ENCODE measurements at regions not wholly inside any gene's neighbourhood (a gene's known extent, or its start where the extent isn't known, plus 50 kb on each side); places are given as distances from the start of the nearest gene placed in this dataset.
A peak's percentile ranks its signal among the peaks of the same experiment; 100 is the strongest.
"Not testable (repeated sequence)": the region's sequence is repeated elsewhere in the genome, so short reads cannot be mapped to it uniquely, and the experiment has no call there.

DNA sequence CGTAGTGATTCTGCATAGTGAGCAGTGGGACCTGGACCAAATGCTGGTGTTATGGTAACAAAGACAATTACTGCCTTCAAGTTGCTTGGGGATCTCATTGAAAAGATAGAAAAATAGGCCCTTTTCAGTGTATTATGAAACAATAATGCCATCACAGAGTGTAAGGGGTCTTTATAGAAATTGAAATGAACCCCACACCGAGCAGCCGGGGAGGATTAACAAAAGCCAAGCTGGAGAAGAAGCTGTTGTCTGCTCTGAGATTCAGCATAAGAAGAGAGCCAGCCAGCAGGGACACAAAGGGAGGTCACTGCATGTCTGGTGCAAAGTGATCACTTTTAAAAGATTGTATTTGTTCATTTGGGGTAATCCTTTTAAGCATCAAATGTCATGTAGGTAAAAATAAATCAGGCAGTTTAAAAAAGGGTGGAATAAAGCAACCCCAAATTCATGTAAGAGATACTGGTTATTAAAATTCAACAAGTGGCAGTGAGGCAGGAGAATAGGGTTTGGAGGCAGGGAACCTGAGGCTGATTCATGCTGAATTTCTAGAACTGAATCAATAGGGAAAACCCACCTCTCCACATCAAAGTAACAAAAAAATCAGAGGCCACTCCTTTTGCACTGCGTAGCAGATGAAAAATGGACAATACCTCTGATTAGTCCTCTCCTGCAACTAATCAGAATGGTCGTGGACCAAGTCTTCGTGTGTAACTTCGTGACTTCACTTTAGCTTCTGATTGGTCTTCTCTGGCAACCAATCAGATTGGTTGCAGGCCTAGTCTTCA lies 1548.3 kb upstream of the SLC10A2 start:
- no peak for ATAC-seq
- H3K36me3 ChIP-seq (ENCODE audit: low read depth): no peaks in the 10 kb centered on the region
- H3K4me1 ChIP-seq (ENCODE audit: low read depth): no peaks in the 10 kb centered on the region
- intact Hi-C loops (cut with DNase I, micrococcal nuclease): no loop called here
- DNase-seq: no peak
- TF ChIP-seq, protein P1, sequence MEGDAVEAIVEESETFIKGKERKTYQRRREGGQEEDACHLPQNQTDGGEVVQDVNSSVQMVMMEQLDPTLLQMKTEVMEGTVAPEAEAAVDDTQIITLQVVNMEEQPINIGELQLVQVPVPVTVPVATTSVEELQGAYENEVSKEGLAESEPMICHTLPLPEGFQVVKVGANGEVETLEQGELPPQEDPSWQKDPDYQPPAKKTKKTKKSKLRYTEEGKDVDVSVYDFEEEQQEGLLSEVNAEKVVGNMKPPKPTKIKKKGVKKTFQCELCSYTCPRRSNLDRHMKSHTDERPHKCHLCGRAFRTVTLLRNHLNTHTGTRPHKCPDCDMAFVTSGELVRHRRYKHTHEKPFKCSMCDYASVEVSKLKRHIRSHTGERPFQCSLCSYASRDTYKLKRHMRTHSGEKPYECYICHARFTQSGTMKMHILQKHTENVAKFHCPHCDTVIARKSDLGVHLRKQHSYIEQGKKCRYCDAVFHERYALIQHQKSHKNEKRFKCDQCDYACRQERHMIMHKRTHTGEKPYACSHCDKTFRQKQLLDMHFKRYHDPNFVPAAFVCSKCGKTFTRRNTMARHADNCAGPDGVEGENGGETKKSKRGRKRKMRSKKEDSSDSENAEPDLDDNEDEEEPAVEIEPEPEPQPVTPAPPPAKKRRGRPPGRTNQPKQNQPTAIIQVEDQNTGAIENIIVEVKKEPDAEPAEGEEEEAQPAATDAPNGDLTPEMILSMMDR (IDR thresholded peaks at IDR 0.05): no peak
- H3K4me3 ChIP-seq: no peak overlapping the region
- no peaks in the 10 kb centered on the region for H3K9me3 ChIP-seq

DNA sequence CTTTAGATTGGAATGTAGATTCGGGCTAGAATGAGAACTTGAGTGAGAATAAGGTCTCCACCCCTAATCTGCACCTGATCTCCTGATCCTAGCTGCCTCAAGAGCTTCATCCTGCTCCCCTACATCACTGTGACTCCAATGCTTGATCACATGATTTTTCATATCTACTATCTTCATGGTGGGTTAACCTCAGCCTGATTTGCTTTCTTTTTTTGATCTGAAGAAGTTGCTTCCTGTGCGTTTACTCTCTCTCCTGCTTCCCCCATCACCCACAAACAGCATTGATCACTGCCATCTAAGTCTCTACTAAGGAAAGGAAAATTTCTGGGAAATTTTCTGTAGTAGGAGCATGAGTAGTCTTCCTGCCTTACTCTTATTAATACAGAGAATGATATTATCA lies 1542.1 kb upstream of the SLC10A2 start:
- ATAC-seq (no peak), DNase-seq (no peak)
- Histone ChIP-seq H3K4me3 (no peak overlapping the region), H3K4me1 (ENCODE audit: low read depth) (no peaks in the 10 kb centered on the region), H3K36me3 (ENCODE audit: low read depth) (no peaks in the 10 kb centered on the region), H3K9me3 (no peaks in the 10 kb centered on the region)
- TF ChIP-seq, protein P1 (IDR thresholded peaks at IDR 0.05): no peak
- intact Hi-C loops (cut with DNase I, micrococcal nuclease): no loop called here

DNA sequence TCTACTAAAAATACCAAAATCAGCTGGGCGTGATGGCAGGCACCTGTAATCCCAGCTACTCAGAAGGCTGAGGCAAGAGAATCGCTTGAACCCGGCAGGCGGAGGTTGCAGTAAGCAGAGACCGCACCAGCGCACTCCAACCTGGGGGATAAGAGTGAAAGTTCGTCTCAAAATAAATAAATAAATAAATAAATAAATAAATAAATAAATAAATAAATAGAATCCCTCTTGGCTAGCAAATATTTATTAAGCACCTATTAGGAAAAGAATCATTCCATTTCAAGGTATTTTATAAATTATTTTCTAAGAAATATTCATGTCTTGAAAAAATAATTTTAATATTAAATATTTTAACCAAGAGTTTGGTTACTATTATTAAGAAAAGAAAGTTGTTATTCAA lies 1539.2 kb upstream of the SLC10A2 start:
- intact Hi-C loops (cut with DNase I, micrococcal nuclease); H3K9me3 ChIP-seq; H3K4me3 ChIP-seq; H3K36me3 ChIP-seq (ENCODE audit: low read depth); ATAC-seq; H3K4me1 ChIP-seq (ENCODE audit: low read depth): not testable (repeated sequence)
- peak in 1 of 3 donors; percentile 5 for DNase-seq

DNA sequence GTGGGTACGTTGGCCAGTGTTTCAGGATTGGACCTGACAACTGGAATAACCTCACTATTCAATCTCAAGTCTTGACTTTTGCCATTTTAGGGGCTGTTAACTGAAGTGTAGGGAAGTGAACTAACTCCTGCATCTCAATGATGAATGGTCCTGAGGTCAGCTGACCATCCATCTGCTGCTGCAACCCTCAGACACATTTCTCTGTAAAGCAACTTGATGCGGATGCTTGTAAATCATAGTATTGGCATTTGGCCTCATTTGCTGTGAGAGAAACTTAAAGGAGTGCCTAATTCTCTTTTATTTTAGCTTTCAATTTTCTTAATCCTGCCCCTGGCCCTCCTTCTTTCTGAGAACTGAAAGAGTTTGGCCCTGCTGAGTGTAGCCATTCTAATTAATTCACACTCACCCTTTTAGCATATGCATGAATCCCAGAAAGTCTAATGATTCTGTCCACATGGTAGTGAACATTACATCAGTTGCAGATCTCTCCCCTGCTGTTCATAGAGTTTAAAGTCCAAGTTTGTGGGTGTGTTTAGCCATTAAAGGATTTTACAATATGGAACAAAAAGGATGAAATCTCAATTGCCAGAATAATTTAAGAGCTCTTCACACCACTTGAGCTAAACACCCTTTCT lies 1531.4 kb upstream of the SLC10A2 start:
- TF ChIP-seq, protein P1 (IDR thresholded peaks at IDR 0.05): no peak
- DNase-seq (peak in 1 of 3 donors; percentile 17), ATAC-seq (peak; percentile 95)

DNA sequence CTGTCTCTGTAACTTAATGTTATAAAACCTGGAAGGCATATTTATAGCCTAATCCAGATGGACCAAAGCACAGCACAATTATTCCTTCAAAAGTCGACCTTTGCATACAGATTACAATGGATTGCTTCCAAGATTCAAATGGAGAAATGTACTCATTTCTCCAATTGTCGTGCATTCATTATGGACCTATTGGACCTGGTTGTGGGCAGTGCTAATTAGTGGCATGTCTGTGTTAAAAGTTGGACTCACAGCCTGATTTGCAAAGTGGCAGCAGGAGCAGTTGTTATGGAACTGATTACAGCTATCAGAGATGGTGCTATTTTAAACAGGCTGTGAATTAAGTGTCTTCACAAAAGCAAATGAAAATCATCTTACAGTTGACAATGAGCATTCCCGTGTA lies 1529.3 kb upstream of the SLC10A2 start:
- intact Hi-C loops (cut with DNase I, micrococcal nuclease): no loop called here
- DNase-seq: no peak

More for the DNA sequence above, 1531.4 kb upstream of the SLC10A2 start:
- no peak overlapping the region for H3K4me3 ChIP-seq
- H3K9me3 ChIP-seq: no peaks in the 10 kb centered on the region
- no peaks in the 10 kb centered on the region for H3K36me3 ChIP-seq (ENCODE audit: low read depth)
- H3K4me1 ChIP-seq (ENCODE audit: low read depth): peaks cover 5% of the 10 kb centered on the region
- intact Hi-C loops (cut with DNase I, micrococcal nuclease): no loop called here

DNA sequence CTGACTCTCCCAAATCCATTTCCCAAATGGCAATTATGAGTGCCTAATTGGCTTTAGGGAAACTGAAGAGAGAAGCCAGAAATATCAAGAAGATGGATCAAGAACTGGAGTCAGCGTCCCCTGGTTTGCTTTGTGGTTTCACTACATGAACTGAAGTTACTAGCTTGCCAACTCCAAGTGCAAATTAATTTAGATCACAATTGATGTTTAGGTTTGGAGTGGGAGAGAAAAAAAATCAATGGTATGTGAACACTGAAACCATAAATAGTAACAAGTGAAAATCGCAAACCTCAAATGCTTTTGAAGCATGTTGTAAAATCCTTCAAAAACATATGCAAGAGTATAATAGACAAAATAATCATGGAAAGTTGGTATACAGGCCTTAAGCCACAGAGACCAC lies 1528.6 kb upstream of the SLC10A2 start:
- Histone ChIP-seq H3K4me1 (ENCODE audit: low read depth) (peaks cover 5% of the 10 kb centered on the region), H3K36me3 (ENCODE audit: low read depth) (no peaks in the 10 kb centered on the region), H3K4me3 (no peak overlapping the region), H3K9me3 (no peaks in the 10 kb centered on the region)
- intact Hi-C loops (cut with DNase I, micrococcal nuclease): no loop called here
- DNase-seq (no peak), ATAC-seq (no peak)
- TF ChIP-seq, protein P1 (IDR thresholded peaks at IDR 0.05): no peak

More for the DNA sequence above, 1529.3 kb upstream of the SLC10A2 start:
- Histone ChIP-seq H3K9me3 (no peaks in the 10 kb centered on the region), H3K36me3 (ENCODE audit: low read depth) (no peaks in the 10 kb centered on the region), H3K4me1 (ENCODE audit: low read depth) (peaks cover 5% of the 10 kb centered on the region), H3K4me3 (no peak overlapping the region)
- ATAC-seq: no peak
- TF ChIP-seq, protein P1 (IDR thresholded peaks at IDR 0.05): no peak
